NT2/D1 (cell line): ENCODE measurements at regions not wholly inside any gene's neighbourhood (a gene's known extent, or its start where the extent isn't known, plus 50 kb on each side); places are given as distances from the start of the nearest gene placed in this dataset.

ENCODE experiments used
- DNase-seq: peaks from one replicate; pipeline ENCODE4 v3.0.0-alpha.2; 2011; ENCODE audit warnings: low read depth, low spot score
- H3K27me3 ChIP-seq: 2 replicates; pipeline ENCODE4 v1.6.0; 2011; ENCODE audit warnings: mild to moderate bottlenecking; ENCODE audit not compliant: insufficient read length, insufficient read depth
- H3K36me3 ChIP-seq: 2 replicates; pipeline ENCODE4 v1.6.1; 2011; ENCODE audit warnings: mild to moderate bottlenecking, low read length, mixed read lengths; ENCODE audit not compliant: insufficient read depth, insufficient read length
- H3K4me1 ChIP-seq: 2 replicates; pipeline ENCODE4 v1.5.1; 2011; ENCODE audit not compliant: insufficient read depth, insufficient read length
- H3K4me3 ChIP-seq: 2 replicates; pipeline ENCODE4 v1.5.1; 2011; ENCODE audit warnings: low read depth; ENCODE audit not compliant: insufficient read length
- H3K9ac ChIP-seq: 2 replicates; pipeline ENCODE4 v1.6.0; 2011; ENCODE audit warnings: low read depth; ENCODE audit not compliant: insufficient read length
- H3K9me3 ChIP-seq: 2 replicates; pipeline ENCODE4 v1.5.1; 2011; ENCODE audit warnings: mild to moderate bottlenecking, low read length; ENCODE audit not compliant: insufficient read depth
- SUZ12 ChIP-seq: IDR thresholded peaks from 2 replicates; pipeline ENCODE4 v1.6.1; 2011; ENCODE audit not compliant: insufficient read length, insufficient read depth; ENCODE audit errors: extremely low read depth
- YY1 ChIP-seq: IDR thresholded peaks from 2 replicates; pipeline ENCODE4 v1.6.1; 2011; ENCODE audit not compliant: insufficient read length, insufficient read depth
- ZNF274 ChIP-seq: IDR thresholded peaks from 2 replicates; pipeline ENCODE4 v1.6.1; 2011; ENCODE audit warnings: mild to moderate bottlenecking, low read depth, low read length

- no peak overlapping the region for H3K4me3 ChIP-seq
- H3K9me3 ChIP-seq: no peaks in the 10 kb centered on the region
- H3K36me3 ChIP-seq: no peaks in the 10 kb centered on the region
- no peak for TF ChIP-seq ZNF274
- TF ChIP-seq YY1: no peak
- TF ChIP-seq SUZ12: no peak
- H3K27me3 ChIP-seq: no peaks in the 10 kb centered on the region
- no peaks in the 10 kb centered on the region for H3K4me1 ChIP-seq
- no peak overlapping the region for H3K9ac ChIP-seq
- no peak for DNase-seq
Measured at GRCh38 chr10:111698711-111699110, 484.9 kb downstream of the GPAM start.

- no peak overlapping the region for H3K9ac ChIP-seq
- no peak for DNase-seq
- no peak for TF ChIP-seq SUZ12
- TF ChIP-seq YY1: no peak
- no peak for TF ChIP-seq ZNF274
- no peaks in the 10 kb centered on the region for H3K9me3 ChIP-seq
- H3K27me3 ChIP-seq: no peaks in the 10 kb centered on the region
- no peaks in the 10 kb centered on the region for H3K4me1 ChIP-seq
- H3K4me3 ChIP-seq: no peak overlapping the region
- H3K36me3 ChIP-seq: no peaks in the 10 kb centered on the region
Measured at GRCh38 chr10:111703986-111704385, 479.6 kb downstream of the GPAM start.

DNA sequence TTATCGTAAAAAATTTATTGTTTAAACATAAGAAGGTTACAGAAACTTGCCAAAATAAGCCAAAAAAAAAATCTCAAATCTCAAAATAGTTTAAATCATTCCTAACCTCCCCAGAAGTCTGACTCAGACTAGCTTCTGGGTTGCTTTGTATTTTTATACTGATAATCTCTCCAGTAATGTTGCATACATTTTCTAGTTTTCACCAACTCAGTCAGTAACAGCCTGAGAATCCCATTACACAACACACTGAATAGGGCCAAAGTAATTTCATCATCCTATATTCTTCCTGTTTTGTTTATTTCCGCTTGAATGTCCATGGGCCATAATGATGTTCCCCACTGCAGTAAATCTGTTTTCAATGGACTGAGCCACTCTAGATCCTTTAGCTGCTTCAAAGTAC, 478.5 kb downstream of the GPAM start:
- H3K27me3 ChIP-seq: no peaks in the 10 kb centered on the region
- TF ChIP-seq YY1: no peak
- no peak for TF ChIP-seq SUZ12
- TF ChIP-seq ZNF274: no peak
- H3K9ac ChIP-seq: no peak overlapping the region
- H3K4me3 ChIP-seq: no peak overlapping the region
- no peaks in the 10 kb centered on the region for H3K36me3 ChIP-seq
- no peaks in the 10 kb centered on the region for H3K4me1 ChIP-seq
- DNase-seq: no peak
- H3K9me3 ChIP-seq: no peaks in the 10 kb centered on the region

DNA sequence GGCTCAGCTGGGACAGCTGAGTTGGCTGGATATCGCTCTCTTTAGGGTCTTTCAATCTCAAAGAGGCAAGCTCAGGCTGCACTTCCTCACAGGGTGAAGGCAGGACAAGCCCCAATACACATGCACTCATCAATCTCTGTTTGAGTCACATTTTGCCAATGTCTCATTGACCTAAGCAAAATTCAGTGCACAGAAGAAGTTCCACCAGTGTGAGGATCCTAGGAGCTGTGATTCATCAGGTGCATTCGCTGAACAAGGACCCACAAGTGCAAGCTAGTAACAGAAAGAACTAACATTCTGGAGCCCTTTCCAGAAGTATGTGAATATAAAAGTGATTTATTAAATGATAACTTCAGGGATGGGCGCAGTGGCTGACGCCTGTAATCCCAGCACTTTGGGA, 477.2 kb downstream of the GPAM start:
- Histone ChIP-seq H3K27me3 (no peaks in the 10 kb centered on the region), H3K9ac (no peak overlapping the region), H3K36me3 (no peaks in the 10 kb centered on the region), H3K9me3 (no peaks in the 10 kb centered on the region), H3K4me3 (no peak overlapping the region), H3K4me1 (no peaks in the 10 kb centered on the region)
- TF ChIP-seq ZNF274: no peak
- no peak for TF ChIP-seq YY1
- no peak for TF ChIP-seq SUZ12
- no peak for DNase-seq

DNA sequence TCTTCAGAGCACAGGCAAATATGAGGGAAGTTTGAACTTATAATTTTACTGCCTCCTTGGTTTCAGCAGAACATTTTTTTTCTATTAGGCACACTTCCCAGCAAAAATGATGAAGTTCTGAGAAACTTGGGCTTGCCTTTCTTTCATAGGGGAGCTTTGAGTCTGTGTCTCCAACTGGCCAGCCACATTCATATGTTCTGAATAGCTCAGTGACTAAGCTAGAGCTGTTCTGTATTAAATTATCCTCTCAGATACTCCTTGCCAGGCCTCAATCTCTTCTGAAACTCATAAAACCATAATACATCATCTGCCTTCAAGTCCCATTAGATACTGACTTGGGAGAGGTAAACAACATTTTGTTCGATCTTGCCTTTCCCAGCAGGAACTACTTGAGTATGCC, 476.5 kb downstream of the GPAM start:
- TF ChIP-seq SUZ12: no peak
- no peak for TF ChIP-seq ZNF274
- H3K4me3 ChIP-seq: no peak overlapping the region
- no peaks in the 10 kb centered on the region for H3K4me1 ChIP-seq
- H3K36me3 ChIP-seq: no peaks in the 10 kb centered on the region
- no peak overlapping the region for H3K9ac ChIP-seq
- no peaks in the 10 kb centered on the region for H3K27me3 ChIP-seq
- DNase-seq: no peak
- H3K9me3 ChIP-seq: no peaks in the 10 kb centered on the region

- peaks cover 18% of the 10 kb centered on the region; the same call in 1 of the 2 replicates for H3K9me3 ChIP-seq
- H3K4me3 ChIP-seq: no peak overlapping the region
- no peak for DNase-seq
- TF ChIP-seq YY1 (no peak), SUZ12 (no peak), ZNF274 (no peak)
- no peaks in the 10 kb centered on the region for H3K4me1 ChIP-seq
- no peak overlapping the region for H3K9ac ChIP-seq
- H3K27me3 ChIP-seq: no peaks in the 10 kb centered on the region
- H3K36me3 ChIP-seq: no peaks in the 10 kb centered on the region
Measured at GRCh38 chr10:111709603-111710002, 474.0 kb downstream of the GPAM start.

- no peaks in the 10 kb centered on the region for H3K4me1 ChIP-seq
- H3K36me3 ChIP-seq: no peaks in the 10 kb centered on the region
- DNase-seq: no peak
- peaks cover 18% of the 10 kb centered on the region; the same call in 1 of the 2 replicates for H3K9me3 ChIP-seq
- TF ChIP-seq SUZ12: no peak
- TF ChIP-seq YY1: no peak
- TF ChIP-seq ZNF274: no peak
- no peak overlapping the region for H3K4me3 ChIP-seq
- H3K27me3 ChIP-seq: no peaks in the 10 kb centered on the region
- H3K9ac ChIP-seq: no peak overlapping the region
Measured at GRCh38 chr10:111716032-111716431, 467.5 kb downstream of the GPAM start.

DNA sequence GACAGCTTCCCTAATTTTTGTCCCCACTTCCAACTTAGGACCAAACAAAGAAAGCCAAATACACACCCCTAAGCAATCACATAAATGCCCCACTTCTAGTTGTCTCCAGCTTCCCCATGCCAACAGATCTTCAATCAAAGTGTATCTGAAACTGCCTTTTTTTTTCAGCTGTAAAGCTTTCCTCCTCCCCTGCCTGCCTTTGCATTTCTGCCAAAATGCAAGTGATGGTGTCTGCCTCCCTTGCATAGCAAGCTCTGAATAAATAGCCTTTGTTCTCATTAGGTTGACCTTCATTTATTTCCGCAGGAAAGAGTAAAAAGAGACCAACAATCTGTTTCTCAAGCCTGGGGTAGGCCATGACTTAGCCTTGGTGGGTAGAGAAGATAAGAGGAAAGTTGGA, 459.4 kb downstream of the GPAM start:
- Histone ChIP-seq H3K4me3 (no peak overlapping the region), H3K4me1 (no peaks in the 10 kb centered on the region), H3K9ac (no peak overlapping the region), H3K9me3 (no peaks in the 10 kb centered on the region), H3K36me3 (no peaks in the 10 kb centered on the region), H3K27me3 (no peaks in the 10 kb centered on the region)
- TF ChIP-seq ZNF274 (no peak), SUZ12 (no peak), YY1 (no peak)
- peak; percentile 1 for DNase-seq
